GM19025 (cell line): ENCODE measurements at regions not wholly inside any gene's neighbourhood (a gene's known extent, or its start where the extent isn't known, plus 50 kb on each side); places are given as distances from the start of the nearest gene placed in this dataset.

Source experiments
- ATAC-seq: cut with Tn5 transposase; IDR thresholded peaks from one replicate; pipeline ENCODE4 v1.9.1; 2021; ENCODE audit warnings: mild to moderate bottlenecking, low read depth, moderate library complexity; ENCODE audit not compliant: unreplicated experiment

DNA sequence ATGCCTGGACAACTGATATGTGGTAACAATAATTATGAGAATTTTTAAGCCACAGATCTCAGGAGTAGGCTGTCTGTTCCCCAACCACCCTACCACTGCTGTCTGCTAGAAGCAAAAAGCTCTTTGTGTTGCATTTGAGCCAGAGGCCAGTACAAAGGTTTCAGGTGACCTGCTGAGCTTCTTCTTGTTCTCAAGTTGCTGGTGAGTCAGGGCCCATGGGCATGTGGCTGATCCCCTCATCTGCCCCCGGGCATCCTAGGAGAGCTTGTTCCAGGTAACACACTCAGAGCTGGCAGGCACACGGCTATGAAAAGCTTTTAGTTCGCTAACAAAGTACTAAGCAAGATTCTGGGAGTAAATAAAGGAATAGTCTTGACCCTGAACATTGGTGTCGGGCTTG, 285.3 kb downstream of the CDC5L start:
- ATAC-seq, result no peak

DNA sequence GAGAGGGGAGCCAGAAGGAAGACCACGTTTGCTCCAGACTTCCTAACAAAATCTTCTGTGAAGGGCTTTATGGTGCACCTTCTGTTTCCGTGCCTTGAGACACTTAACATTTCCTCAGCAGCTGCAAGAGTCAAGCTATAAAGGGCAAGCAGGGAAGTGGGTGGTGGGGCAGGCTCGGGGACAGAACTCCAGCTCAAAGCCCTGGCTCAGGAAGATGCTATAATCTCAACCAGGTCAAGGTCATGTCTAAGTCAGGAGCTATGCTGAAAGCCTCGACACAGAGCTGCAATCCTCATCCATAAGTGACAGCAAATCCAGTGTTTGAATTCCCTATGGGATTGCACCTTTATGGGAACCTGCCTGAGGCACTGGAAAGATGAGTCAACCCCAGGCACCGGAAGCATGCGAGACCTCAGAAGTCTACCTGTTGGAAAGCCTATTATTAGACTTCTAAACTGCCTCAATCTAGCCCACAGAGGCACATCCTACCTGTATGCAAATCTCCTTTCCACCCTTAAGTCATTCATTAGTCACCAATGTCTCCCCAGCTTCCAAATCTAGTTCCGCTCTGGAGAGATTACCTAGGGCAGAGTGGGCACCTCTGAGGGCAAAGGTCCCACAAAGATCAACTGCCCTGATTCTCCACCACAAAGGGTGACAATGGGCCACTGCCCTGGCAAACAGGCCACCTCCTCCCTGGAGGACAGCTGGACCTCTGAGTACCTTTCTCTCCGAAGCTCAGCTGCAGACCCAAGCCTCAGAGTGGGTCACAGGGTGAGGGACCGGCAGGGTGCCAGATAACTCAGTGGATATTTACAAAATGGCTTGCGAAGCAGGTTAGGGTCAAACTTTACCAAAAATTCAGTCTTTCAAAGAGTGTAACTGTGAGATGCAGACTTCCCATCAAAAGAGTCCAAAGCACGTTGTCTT, 287.0 kb downstream of the CDC5L start:
- no peak for ATAC-seq

DNA sequence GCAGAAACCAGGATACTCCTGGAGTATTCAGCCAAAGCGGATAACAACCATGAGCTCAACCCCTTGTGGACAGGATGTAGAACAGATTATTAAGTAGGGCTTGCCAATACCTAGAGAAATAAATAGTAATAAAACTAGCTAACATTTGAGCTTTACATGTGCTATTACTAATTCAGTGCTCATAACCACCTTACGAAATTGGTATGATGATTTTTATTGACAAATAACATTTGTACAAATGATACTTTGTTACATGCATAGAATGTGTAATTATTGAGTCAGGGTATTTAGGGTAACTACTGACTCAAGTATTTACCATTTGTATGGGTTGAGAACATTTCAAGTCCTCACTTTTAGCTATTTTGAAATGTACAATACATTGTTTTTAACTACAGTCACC, 287.9 kb downstream of the CDC5L start:
- no peak for ATAC-seq

DNA sequence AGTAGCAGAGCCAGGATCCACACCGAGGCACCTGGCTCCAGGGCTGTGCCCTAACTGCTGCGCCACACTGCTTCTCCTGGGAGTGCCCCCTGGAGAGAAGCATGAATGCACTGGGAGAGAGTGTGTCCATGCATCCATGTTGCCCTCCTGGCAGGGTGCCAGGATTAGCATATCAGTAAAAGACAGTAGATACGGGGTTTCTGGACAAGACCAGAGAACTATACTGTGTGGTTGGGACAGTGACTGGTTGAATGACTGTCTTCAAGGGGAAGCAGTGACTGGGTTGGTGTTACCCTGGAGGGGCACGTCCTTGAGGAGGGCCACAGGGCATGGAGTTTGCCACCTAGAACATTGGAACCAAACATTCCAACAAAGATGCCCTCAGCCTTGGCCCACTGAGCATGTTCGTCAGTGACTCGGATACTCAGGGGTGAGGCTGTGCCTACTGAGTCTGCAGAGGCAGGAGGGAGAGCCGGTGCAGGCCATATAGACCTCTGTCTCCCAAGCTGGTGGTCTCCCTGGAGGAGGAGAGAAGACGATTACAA, 288.8 kb downstream of the CDC5L start:
- ATAC-seq, result no peak

DNA sequence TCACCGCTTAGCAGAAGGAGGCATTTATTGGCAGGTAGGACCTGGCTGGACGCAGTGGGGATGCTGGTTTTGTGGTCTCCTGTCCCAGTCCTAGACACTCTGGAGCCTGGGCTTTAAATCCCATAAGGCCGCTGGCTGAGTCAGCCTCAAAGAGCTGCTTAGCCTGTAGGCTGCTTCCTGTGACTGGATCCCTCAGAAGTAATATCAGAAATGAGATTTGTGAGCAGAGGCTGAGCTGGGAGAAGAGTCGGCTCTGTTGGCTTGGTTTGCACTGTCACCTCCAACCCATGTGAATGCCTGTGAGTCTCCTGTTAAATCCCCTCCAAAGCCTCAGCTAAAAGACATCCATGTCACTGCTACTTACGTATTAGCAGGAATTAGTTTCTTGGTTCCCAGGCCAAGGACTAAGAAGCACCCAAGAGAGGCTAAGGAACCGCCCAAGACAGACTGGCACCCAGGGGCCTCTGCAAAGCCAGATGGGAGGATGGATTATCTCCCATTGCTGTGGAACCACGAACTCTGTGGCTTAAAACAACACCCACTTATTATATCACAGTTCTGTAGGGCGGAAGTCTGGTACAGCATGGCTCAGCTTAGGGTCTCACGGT, 289.4 kb downstream of the CDC5L start:
- no peak for ATAC-seq

DNA sequence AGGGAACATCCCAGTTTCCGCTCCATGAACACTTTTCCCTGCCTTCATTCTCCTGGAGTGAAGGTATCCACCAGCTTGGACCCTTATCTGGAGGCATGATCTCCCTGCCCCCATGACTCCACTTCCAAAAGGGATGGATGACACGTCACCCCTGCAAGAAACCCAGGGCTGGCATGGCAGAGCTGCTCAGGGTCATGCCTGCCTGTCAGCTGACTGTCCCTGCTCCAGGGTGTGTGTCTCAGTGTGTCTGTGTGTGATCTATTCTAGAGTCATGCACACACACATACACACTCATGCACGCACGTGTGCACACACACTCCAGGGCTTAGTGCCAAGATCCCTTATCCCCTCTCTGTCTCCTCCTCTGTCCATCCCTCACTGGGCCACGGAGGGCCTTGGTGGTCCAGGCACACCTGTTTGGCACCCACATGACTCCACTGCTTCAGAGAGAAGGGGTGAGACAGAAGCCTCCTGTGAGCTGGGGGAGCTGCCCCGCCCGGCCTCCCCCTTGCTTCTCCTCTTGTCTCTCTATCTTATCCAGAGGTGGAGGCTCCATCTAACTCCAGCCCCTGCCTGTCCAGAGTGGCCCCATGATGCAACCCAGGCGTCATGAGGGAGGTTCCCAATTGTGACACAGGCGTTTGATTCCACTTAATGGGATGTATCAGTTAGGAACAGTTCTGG, 290.9 kb downstream of the CDC5L start:
- ATAC-seq, result no peak

DNA sequence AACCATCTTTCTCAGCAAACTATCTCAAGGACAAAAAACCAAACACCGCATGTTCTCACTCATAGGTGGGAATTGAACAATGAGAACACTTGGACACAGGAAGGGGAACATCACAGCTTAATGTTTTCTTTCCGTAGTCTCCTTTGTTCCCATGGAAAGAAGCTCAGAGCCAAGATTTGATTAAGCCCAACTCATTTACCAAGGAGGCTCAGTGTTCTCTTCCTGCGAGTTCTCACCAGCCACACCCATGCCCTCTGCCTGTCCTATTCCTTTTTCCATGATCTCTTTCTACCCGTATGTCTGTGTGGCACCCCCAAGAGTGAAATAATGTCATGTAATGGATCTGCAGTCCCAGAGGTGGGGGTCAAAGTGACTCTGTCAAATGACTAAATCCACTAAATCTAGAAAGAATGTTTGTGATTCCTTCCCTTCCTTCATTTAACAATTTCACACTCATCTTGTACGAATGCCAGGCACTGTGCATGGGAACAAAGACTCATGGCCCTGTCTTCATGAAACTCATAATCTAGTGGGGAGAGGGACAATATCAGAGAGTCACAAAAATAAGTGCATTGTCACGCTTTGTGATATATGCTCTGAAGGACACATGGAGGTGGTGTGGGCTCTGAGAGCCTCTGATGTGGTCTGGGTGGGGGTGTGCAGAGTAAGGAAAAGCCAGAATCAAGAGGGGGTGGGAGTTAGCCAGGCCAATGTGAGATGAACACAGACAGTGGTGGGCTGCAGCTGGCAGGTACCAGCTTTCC, 292.1 kb downstream of the CDC5L start:
- no peak for ATAC-seq

DNA sequence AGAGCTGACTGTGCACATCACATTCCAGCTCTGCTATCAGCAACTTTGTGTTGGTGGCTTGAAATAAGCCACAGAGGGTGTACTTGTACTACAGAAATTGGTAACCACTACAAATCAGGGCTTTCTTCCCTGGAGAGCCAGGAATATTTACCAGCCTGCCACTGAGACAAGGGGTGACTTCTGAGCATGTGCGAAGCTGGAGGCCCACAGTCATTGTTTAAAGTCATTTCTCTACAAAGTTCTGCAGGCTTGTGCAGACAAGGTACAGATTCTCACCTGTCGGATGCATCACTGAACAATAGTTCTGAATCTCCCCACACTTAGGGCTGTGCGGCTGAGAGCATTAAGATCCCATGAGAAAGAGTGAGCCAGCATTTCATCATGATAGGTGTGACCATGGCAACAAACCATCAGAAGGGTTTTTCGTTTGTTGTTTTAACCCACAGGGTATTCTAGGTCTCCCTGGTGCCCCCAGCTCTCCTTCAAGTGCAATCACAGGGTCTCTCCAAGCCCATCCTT, 292.8 kb downstream of the CDC5L start:
- no peak for ATAC-seq

DNA sequence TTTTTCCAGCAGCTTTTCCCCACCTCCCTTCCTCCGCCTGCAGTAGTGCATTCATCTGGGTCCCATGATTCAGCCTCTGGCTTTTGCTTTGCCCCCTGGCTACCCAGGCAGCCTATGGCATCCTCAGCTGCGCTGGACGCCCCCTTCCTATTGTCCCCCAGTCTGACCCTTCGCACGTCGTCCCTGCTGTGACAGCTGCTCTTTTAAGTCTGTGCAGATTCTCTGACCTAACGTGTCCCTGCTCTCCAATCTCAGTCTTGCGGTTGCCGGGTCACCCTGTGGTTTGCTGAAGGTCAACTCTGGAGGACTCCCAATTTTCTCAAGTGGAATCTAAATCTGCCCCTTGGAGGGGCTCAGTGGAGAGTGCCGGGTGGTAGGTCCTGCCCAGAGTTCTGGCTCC, 294.3 kb downstream of the CDC5L start:
- no peak for ATAC-seq

DNA sequence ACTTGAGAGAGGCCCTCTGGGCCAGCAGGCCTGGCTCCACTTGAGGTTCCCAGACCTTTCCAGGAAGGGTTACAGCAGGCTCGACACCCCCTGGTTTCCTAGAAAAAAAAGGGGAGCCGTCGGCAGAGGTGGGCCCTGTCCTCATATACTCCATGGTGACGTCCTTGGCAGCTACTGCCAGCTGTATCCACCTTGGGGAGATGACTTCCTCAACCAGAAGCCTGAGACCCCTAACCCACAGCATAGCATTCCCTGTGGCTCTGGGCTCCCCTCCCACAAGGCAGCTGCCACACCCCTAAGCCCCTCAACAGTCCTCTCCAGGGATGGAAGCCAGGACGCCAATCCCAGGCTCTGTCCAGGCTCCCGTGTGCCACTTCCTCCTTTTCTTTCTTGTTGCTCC, 294.8 kb downstream of the CDC5L start:
- no peak for ATAC-seq

DNA sequence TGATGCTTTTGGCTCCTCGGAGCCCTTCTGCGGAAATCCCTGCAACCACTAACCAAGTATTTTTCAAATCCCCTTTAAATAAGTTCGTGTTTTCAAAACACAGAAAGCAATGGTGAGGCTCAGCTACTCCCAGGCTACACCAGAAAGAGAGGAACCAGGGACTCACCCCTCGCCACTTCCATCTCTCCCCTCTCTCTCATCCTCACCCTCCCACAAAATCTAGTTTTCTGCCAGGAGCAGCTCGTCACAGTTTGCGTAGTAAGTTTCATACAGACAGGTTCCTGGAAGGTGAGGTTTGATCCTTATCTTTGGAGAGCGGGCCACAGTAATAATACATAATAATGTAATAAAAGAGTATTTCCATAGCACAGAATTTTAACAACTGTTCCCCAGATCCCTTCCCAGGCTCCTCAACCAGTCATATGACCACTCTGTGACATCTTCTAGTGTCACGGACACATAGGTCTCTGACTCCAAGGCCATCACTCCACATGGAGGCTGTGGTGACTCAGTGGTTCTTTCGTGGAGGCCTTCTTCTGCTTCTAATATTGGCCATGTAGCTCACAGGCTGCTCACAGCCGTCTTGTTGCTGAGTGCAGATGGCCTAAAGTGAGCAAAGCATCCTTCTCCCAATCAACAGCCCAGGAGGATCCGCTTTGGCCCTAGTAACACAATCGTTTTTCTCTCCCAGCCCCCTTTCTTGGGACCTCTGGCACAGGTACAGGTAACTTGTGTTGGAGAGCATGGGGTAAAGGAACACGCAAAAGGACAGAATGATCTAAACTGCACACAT, 295.7 kb downstream of the CDC5L start:
- ATAC-seq, result no peak

DNA sequence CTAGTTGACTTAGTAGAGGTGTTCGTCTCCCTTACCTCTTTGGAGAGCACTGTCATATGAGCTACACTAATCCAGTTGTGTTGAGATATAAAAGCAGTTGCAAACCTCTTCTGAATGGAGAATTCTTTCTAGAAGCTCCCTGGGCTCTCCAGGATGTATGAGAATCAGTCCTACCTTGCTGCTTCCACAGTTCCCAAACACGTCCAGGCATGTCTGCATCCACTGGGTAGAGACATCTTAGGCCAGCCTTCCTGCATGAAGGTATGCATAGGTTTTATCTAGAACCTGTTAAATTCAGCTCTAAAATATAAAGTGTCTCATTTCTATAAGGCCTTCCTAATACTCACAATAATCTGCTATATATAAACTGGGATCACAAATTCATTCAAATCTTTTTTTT, 297.7 kb downstream of the CDC5L start:
- ATAC-seq, result no peak

DNA sequence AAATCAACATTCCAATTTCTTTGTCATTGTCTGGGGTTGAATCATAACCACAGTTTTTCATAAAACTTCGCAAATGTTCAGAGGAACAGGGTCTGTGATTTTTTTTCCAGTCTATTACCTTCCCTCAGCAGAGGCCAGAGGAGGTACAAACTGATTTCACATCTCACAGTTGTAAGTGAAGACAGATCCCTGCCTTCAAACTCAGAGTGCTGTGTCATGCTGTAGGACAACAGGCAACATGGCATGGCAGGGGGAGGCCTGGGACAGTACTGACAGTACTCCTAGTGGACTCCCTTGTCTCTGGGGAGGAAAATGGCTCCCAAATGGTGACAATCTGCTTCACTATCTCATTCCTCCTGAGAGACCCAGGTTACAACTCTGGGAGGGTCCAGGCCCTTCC, 308.6 kb downstream of the CDC5L start:
- no peak for ATAC-seq

DNA sequence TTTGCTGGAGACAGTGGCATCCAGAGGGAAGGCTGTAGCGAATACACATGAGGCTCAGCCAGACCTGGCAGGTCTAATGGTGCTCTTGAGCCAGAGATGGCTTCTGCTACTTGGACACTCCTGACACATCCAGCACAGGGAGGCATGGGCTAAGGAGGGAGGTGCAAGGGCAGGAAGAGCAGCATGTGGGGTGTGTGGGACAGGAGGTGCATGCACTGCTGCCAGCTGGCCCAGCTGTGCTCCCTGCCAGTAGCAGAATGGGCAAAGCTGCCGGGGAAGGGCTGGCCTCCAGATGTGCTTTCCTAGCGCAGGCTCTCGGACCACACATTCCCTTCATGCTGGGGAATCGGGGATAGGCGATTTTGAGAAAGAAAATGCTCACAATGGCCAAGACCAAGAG, 309.2 kb downstream of the CDC5L start:
- ATAC-seq, result no peak

DNA sequence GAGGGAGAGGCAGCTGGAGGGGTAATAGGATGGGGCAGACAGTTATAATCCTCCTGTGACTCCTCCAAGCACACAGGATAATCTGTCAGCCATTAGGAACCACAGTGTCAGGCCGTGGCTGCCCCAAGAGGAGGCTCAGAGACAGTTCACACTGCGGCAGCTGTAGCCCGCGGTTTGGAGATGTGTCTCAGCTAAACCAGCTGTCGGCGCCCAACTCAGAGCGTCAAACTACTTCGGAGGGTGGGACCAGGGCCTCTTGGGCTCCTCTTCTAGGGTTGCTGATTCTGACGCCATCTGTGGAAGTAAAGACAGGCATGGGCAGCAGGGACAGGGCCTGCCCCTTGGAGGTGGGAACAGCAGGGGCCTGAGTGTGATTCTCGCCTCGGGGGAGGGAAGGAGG, 309.8 kb downstream of the CDC5L start:
- no peak for ATAC-seq

DNA sequence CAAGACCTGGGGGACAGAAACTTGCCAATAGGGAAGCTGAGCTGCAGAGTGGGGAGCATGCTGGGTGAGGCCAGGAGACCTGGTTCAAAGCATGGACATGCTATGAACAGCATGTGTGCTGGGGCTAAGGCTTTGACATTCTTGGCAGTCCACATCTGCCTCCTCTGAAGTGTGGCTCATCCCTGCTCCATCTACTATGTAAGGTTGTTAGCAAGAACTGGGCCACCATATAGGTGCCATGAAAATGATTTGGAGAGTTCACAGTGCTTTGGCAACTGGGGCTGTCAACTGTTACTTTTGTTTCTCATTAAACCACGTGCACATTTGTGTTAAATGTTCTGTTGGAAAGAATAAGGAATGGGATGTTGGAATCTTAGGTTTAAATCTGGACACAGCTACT, 311.1 kb downstream of the CDC5L start:
- no peak for ATAC-seq

DNA sequence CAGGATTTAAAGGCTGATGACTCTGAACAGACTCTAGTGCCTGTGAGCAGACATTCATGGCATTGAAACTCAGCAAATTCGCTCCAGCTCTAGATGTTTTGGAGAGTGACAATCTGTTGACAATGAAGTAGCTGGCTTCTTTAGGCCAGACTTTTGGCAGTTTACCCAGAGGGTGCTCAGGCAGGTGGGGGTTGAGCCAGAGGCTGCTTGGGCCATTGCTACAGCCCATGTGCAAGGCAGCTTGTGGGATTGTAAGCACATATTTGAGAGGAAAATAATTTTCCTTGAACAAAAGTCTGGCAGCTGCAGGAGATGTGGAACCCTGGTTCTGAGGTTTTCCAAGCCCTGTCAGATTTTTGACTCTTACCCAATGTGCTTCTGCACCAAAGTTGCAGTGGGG, 311.6 kb downstream of the CDC5L start:
- no peak for ATAC-seq

DNA sequence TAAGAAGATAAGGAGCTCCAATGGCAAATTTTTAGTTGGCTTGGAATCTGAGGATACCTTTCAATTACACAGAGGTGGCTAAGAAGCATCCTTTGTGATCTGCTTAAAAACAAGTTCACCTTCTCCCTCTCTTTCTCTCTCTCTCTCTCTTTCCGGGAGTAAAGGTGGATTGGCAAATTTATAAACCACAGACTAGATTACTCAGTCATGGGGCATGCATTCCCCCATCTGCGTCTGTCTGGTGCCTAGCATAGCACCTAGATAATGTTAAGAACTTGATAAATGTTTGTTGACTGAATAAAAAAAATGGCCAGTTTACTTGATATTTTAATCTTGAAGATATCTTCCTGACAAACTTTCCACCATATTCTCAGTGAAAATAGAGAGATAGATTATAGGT, 312.3 kb downstream of the CDC5L start:
- ATAC-seq, result no peak

DNA sequence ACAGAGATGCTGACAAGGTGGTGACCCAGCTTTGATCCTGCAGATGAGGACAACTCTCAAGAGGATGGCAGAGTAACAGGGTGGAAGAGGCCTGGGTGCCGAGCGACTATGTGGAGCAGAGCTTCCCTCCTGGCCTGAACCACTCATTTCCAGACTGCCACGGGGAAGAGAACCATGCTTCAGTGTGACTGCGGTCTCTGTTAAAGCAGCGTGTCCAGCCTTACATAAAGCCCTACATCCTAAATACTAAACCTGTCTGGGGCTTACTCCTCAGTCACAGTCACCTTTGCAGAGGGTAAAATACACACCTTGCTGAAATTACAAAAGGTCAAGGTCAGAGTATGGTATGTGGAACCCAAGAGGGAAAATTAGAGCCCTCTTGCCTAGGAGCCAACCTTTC, 312.9 kb downstream of the CDC5L start:
- ATAC-seq, result no peak
